GM19397 (cell line): ENCODE measurements at regions not wholly inside any gene's neighbourhood (a gene's known extent, or its start where the extent isn't known, plus 50 kb on each side); places are given as distances from the start of the nearest gene placed in this dataset.

ENCODE experiments used
- ATAC-seq: cut with Tn5 transposase; IDR thresholded peaks from one replicate; pipeline ENCODE4 v1.9.1; 2021; ENCODE audit warnings: mild to moderate bottlenecking, moderate library complexity; ENCODE audit not compliant: unreplicated experiment

- ATAC-seq: no peak
Observed at GRCh38 chr16:82360024-82360783, 190.2 kb upstream of the MPHOSPH6 start.

- ATAC-seq: no peak
Observed at GRCh38 chr16:82358606-82359221, 188.7 kb upstream of the MPHOSPH6 start.

- no peak for ATAC-seq
Observed at GRCh38 chr16:82358161-82358560, 188.1 kb upstream of the MPHOSPH6 start.

- no peak for ATAC-seq
Observed at GRCh38 chr16:82357237-82357636, 187.2 kb upstream of the MPHOSPH6 start.

GRCh38 chr16:82350560-82350959 lies 180.5 kb upstream of the MPHOSPH6 start:
- ATAC-seq: no peak

GRCh38 chr16:82345318-82345717 lies 175.3 kb upstream of the MPHOSPH6 start:
- ATAC-seq: no peak

GRCh38 chr16:82344157-82344556 lies 174.1 kb upstream of the MPHOSPH6 start:
- ATAC-seq: no peak

GRCh38 chr16:82341146-82341669 lies 171.2 kb upstream of the MPHOSPH6 start:
- ATAC-seq: no peak

- ATAC-seq: no peak
Observed at GRCh38 chr16:82340531-82340930, 170.5 kb upstream of the MPHOSPH6 start.

GRCh38 chr16:82337355-82337754 lies 167.3 kb upstream of the MPHOSPH6 start:
- ATAC-seq: no peak

- no peak for ATAC-seq
Observed at GRCh38 chr16:82331974-82332750, 162.1 kb upstream of the MPHOSPH6 start.

- no peak for ATAC-seq
Observed at GRCh38 chr16:82331397-82331796, 161.4 kb upstream of the MPHOSPH6 start.

- ATAC-seq: no peak
Observed at GRCh38 chr16:82329504-82330192, 159.6 kb upstream of the MPHOSPH6 start.

- no peak for ATAC-seq
Observed at GRCh38 chr16:82328881-82329469, 159.0 kb upstream of the MPHOSPH6 start.

- ATAC-seq: no peak
Observed at GRCh38 chr16:82323171-82323570, 153.1 kb upstream of the MPHOSPH6 start.

- ATAC-seq: no peak
Observed at GRCh38 chr16:82322177-82322576, 152.2 kb upstream of the MPHOSPH6 start.

- ATAC-seq: no peak
Observed at GRCh38 chr16:82319038-82319437, 149.0 kb upstream of the MPHOSPH6 start.

GRCh38 chr16:82317411-82318167 lies 147.6 kb upstream of the MPHOSPH6 start:
- no peak for ATAC-seq

GRCh38 chr16:82313754-82314153 lies 143.7 kb upstream of the MPHOSPH6 start:
- no peak for ATAC-seq

GRCh38 chr16:82311528-82311927 lies 141.5 kb upstream of the MPHOSPH6 start:
- ATAC-seq: no peak
